ENCODE measurements at regions not wholly inside any gene's neighbourhood (a gene's known extent, or its start where the extent isn't known, plus 50 kb on each side); places are given as distances from the start of the nearest gene placed in this dataset.
"Not testable (repeated sequence)": the region's sequence is repeated elsewhere in the genome, so short reads cannot be mapped to it uniquely, and the experiment has no call there.

DNA sequence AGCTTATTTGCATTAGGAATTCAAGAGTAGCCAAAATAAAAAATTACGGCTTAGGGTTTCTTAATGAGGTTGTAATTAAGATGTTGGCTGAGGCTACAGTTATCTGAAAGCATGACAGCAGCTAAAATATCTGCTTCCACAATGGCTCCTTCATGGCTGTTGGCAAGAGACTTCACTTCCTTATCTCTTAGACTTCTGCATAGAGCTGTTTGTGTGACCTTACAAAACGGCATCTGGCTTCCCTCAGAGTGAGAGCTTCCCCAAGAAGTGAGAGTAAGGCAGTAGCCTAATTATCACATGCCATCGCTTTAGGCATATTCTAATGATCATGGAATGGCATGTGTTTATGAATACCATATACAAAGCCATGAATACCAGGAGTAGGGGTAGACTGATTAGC, 57.6 kb downstream of the CCDC59 start:
- DNase-seq: no peak

DNA sequence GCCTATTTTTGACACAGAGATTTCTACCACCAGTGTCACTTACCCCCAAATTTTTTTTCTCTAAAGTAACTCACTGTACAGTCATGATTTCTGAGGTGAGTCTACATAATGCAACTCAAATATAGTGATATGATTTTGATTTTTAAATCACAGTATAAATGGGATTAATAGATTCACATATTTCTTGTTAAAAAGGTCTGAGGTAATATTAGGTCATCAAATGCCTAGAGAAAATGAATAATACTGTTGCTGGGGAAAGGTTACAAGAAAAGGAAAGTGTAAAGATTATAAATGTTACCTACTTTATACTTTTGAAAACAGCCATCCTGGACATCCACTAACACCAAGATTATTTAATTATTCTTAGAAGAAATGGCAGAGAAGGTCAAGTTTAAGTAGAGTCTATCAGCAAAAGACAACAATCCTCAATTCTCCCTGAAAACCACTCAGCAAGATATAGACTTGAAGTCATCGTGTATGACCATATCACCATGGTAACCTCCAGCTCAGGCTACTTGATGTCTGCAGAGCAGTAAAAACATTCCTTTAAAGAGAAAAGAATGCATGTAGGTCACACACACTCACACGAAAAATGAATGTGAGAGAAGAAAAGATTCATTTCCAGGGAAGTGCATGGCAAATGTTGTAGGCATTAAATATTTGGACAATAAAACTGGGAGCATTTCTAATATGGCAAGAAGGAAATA, 58.7 kb downstream of the CCDC59 start:
- no peak for DNase-seq

DNA sequence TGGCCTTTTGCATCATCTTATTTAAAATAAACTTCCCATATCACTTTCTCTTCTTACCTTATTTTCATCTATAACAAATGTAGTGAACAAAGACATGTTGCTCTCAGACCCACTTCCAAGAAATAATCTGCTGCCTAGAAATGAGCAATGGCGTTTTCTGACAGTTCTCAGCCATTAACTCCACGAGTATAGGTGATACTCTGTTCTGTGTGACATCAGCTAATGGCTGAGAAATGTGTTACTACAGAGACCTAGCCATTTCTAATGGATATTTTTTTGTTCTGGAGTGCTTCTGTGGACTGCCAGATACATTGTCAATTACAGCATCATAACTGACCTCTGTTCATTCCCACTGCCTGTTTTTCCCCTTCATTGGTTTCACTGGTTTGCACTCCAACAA, 67.8 kb downstream of the CCDC59 start:
- DNase-seq: no peak

DNA sequence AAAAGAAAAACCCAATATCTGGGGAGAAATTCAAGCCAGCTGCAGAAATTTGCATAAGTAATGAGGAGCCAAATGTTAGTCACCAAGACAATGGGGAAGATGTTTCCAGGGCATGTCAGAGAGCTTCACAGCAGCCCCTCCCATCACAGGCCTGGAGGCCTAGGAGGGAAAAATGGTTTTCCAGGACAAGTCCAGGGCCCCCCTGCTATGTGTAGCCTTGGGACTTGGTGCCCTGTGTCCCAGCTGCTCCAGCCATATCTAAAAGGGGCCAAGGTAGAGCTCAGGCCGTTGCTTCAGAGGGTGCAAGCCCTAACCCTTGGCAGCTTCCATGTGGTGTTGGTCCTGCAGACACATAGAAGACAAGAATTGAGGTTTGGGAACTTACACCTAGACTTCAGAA, 76.9 kb downstream of the CCDC59 start:
- DNase-seq: not testable (repeated sequence)

DNA sequence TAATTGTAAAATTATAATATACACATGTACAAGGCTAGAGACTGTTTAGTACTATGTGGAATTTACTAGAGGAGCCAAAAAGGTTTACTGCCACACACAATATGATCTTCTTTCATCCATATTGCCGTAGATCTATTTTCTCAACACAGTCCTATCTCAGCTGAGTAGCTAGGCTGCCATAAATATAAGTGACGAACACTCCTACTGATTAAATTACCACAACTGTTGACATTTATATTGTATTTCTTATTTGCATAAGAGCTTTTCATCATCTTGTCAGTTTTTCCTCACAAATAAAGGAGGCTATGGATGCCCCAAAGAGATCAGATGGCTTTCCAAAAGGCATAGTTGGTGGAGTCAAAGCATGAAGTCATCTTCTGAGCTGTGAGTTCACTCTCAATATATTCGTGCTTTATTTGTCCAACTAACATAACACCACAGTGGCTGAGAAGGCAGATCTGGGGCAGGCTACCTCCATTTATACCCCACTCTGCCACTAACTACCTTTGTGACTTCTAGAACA, 78.6 kb downstream of the CCDC59 start:
- DNase-seq: no peak

DNA sequence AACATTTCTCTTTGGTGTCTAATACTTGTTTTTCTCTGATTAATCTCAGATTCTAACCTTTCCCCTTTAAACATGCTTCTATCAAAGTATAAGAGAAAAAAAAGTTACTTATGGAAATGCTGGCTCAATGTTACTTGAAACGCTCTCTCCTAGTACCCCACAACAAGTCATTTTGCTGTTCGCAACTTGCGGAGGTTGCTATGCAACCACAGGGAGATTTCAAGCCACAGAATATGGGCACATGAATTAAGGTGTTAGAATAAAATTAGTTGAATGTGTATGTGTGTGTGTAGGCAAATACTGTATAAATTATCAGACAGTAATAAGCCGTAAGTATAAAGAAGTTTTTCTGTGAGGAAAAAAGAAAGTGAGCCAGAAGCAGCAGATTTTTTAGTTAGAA, 80.6 kb downstream of the CCDC59 start:
- DNase-seq: no peak

DNA sequence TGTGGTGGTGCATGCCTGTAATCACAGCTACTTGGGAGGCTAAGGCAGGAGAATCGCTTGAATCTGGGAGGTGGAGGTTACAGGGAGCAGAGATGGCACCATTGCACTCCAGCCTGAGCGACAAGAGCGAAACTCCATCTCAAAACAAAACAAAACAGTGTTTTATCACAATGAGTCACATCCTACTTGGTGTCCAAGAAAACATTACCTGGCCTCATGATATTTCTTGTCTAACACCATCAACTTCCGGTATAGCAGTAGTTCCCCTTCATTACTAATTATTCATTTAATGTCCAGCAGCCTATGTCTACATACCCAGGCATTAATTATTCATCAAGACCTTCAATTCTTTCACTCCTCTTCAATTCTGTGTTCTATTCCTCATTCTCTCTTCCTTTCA, 115.5 kb downstream of the CCDC59 start:
- DNase-seq: no peak

DNA sequence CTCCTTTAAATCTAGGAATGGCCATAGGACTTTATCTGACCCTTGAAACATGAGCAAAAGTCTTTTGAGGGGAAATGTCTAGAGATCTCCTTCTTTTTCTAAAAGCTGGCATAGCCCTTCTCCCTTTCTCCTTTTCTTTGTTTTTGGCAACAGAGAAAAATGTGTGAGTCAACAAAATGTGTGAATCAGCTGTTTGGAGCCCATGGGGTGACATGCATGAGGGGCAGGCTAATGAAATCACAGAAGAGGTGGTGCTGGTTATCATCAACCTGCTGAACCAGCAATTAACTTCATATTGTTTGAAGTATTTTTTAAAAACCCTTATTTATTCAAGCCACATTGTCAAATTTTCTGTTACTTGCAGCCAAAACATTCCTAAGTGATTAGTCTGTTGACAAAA, 132.3 kb downstream of the CCDC59 start:
- DNase-seq: no peak

DNA sequence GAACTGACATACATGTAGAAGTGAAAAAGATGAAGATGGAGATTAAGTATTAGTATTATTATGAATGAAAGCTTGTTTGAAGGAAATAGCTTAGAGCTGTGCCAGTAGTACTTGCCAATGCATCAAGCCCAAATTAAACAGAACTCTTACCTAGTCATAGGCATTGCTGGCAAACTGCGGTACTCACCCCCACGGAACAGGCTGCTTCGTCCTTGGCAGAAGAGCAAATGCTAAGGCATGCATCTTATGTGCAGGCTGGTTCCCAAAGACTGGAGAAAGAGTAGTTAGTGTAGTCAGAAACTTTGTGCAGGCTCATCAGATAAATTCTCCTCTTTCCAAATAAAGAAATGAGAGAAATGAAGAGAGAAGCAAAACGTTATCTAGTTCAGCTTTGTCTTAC, 134.8 kb downstream of the CCDC59 start:
- DNase-seq: no peak

DNA sequence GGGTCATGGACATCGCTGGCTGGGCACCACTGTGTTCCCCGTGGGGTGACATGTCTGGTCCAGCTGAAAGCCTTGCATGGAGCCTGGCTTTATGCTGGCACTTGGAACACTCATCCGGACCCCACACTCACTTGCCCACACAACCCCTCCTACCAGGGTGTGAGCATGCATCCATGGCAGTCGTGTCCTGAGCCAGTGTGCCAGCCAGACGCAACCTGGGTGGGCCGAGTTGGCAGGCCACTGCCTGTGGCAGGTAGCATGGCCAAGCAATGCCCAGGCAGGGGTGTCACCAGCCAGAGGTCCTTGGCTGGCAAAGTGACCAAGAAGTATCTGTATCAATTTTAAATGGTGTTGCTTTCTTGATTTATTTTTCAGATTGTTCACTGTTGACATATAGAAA, 141.7 kb downstream of the CCDC59 start:
- DNase-seq: no peak

DNA sequence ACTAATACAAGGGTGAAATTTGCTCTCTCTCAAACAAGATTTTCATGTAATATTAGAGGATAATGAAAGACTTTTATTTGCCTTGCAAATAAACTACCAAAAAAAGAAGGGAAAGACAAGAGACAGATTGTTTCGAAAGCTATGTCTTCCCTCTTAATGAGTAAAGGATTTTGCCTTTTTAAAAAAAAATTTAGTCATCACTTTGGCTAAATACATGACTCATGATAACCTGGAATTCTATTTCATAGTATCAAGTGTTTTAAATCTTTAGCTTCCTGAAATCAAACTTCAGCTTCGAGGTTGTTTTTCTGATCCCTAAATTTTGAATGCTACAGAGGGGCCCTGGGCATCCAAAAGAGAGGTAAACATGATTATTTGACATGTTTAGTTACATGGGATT, 144.4 kb downstream of the CCDC59 start:
- DNase-seq: no peak

DNA sequence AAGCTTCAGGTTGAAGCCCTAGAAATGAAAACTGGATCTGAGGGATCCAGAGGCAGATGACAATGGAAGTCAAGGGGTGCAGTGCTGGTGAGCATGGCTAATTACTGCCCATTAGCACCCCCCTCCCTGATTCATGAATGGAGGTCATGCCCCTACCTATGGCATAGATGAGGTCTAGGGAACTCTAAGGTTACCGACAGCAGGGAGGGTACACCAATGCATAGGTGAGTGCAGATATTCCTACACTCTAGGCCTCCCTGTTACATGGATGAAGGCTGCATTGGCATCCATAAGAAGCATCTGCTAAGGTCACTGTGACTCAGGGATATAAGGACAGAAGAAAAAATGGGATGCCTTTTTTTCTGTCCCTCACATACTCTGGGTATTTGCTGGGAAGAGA, 147.3 kb downstream of the CCDC59 start:
- no peak for DNase-seq

DNA sequence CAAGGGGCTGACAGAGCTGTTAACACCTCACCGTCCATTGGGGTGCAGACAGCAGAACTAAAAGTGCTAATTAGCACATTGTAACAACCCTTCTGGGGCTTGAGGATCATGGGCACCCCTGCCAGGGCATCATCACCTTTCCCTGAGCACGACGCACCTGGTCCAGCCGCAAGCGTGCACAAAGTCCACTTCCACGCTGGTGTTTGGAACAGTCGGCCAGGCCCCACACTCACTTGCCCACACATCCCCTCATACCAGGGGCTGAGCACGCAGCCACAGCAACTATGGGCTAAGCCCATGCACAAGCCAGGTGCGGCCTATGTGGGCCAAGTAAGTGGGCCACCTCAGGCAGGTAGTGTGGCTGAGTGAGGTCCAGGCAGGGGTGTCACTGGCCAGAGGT, 148.7 kb downstream of the CCDC59 start:
- no peak for DNase-seq

DNA sequence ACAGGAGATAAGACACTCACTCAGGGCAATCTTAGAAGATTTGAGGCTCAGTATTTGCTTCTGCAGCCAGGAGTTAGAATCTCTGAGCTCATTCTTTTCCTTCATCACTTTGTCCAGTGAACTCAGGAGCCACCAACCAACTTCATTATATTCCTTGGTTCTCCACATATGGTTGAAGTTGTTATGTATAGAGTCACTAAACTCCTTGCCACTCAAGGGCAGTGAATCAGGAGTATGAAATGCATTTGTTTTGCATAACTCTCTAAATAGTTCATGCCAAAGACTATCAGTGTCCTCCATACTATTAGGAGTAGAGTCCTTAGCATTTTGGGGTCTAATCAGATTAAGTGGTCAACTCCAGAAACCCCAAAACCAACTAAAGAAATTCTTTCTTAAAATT, 150.6 kb downstream of the CCDC59 start:
- no peak for DNase-seq

DNA sequence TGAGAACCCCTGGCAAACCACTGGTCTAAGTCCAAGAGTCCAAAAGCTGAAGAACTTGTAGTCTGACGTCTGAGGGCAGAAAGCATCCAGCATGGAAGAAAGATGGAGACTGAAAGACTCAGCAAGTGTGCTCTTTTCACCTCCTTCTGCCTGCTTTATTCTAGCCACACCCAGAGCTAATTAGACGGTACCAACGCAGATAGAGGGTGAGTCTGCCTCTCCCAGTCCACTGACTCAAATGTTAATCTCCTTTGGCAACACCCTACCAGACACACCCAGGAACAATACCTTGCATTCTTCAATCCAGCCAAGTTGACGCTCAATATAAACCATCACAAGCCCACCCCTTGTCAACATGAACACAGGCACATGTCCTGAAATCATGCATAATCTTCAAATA, 155.1 kb downstream of the CCDC59 start:
- no peak for DNase-seq

DNA sequence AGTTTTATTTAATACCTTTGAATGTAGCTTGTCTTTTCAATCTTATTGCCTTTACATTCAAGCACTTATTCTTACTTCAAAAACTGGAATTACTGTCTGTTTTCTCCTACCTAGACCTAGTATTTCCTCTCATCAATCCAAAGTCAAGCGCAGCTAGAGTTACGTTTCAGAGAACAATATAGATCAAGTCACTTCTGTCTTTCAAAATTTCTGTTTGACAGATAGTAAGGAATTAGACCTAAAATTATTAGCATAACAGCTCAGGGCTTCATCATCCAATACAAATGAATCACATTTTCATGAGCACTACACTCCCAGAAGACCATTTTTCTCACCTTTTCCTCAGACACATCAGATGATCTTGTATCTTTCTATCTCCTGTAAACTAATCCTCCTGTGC, 170.6 kb downstream of the CCDC59 start:
- no peak for DNase-seq

DNA sequence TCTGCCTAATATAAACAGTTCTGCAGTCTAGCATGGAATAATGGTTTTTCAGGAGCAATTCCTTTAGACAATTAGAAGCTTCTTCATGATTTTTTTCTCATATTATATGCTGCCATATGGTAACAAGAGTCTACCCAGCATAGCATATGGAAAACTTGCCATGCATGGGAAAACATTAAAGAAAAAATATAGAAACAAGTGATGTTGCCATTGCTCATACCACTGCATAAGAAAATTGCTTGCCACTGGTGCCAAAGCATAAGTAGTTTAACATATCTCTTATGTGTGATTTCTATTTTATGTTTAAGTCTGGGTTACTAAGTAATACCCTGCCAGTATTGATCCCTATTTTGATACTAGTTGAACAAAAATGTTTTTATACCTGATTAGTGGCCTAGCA, 171.2 kb downstream of the CCDC59 start:
- DNase-seq: no peak

DNA sequence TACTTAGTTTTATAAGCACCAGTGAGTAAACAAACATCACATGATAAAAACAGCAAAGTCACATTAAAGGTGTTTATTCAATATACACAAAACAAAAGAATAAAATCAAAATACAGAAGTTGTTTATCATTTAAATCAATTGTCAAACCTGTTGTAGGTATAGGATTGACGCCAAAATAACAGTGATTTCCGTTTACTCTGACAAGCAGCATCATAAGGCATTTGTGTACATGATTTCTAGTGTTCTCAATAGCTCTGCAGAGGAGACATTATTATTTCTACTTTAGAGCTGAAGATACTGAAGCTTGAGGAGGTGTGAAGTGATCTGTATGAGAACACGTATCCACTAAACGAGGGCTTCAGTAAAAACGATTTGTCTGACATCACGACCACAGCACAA, 171.9 kb downstream of the CCDC59 start:
- no peak for DNase-seq

DNA sequence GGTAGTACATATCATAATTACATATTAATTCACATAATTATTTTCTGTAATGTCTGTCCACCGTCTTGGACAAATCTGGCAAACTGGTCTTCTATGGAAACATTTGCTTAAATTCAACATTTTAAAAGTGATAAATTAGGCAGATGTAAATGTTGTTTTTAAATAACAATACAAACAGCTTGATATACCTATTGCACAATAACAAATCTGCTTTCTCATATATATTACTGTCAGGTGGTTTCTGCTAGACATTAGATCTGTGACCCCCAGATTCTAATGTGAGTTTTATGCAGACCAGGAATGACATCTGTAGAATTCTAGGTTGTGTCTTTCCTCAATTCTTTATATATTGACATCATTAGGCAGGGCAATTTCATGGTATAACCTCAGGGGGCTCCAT, 173.3 kb downstream of the CCDC59 start:
- DNase-seq: no peak

DNA sequence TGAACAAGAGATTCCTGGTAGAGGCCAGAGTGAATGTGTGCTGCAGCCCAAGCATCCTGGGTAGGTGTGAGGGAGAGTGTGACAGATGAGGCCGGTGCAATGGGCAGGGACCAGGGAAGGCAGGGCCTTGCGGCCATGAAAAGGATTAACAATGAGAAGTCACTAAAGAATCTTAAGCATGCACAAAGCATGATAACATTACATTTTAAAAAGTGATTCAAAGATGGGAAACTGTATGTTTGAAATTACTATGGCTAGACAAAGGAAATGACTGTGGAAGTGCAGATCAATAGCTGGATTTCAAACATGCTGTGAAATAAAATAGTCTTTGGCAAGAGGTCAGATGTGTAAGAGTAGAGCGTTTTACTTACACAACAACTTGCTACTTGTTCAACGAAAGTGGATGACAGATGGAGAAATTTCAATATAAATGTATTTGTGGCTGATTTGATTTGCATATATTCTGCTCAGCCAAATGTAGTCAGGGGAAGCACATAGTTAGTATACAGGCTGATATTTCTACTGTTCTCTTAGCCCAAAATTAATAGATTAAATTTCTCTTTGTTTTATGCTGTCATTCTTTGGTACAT, 175.5 kb downstream of the CCDC59 start:
- DNase-seq: no peak

DNA sequence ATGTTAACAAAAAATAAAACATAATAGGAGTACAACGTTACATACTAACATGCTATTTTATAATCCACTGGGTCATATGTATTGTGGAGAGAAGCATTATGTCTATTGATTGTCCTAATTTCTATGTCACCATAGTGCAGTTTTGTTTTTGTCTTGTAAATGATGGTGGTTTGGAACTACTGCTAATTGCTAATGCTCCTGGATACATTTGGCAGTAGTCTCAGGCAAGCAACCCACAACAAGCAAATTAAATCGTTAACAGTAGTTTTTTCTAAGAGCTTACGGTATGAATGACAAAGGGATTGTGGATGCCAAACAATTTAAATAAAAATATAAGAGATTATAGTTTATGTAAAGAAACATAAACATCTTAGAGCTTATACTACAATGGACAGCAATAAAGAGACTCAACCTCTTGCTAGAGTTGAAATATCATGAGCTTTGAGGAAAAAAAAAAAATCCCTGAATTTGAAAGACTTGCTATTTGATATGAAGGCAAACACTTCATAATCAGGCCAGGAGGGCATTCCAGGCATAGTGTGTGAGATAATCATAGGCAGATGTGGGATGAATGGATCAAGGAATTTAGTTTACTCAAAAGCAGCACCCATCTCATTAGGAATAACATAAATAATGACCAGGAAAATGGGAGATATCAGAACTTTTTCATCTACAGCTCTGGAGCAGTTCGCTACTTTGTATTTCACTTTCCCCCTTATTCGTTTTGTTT, 181.3 kb downstream of the CCDC59 start:
- no peak for DNase-seq

DNA sequence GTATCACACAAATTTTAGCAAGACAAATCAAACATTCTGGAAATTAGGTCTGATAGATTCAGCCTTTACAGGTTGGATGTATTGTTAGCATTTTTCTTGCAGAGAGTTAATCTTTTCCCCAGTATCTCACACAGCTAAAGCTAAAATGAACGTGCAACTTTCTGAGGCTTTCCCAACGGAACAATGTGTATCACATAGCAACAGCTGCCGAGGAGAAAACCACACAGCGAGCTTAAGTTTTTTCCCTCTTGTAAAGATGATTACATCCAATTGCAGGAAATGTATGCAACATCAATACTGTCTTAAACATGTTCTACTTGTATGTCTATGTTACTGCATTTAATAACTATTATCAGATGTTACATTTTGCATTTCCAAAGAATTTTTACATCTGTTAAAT, 182.2 kb downstream of the CCDC59 start:
- DNase-seq: no peak

DNA sequence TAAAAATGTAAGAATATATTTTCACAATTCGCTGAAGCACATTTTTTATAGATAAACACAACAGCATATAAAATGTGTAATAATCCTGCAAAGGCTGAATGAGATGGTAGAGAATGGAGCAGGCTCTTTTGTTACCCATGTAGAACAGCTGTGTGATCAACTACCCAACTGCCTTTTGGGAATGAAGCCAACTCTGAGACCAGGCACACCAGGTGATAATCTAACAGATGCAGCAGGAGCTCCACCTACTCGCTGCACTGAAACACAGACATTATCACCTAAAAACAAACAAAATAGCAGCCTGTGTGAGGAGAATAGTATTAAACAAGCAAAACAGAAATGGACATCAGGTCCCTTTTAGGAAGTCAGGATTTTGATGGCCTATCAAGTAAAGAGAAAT, 183.3 kb downstream of the CCDC59 start:
- DNase-seq: no peak

DNA sequence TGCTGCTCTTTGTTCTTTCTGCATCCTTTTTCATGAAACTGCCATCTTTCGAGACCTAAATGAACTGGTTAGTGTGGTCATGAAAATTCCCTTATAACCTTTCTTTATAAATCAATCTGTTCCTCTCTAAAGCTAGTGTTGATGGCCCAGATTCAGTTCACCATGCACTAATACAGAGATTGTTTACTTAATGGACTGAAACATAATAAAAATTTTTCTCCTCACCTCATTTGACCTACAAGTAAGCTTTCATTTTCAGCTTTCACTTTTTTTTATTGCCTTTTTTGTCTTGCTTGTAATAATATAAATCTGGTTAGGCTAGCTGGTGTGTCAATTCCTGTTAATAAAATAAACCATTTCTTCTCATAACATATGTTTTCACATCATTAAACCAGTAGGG, 183.8 kb downstream of the CCDC59 start:
- DNase-seq: no peak

Data from activated CD4-positive, alpha-beta T cell treated with anti-CD3 and anti-CD28 coated beads for 48 hours (primary cell).